T-helper 17 cell (primary cell): ENCODE measurements at regions not wholly inside any gene's neighbourhood (a gene's known extent, or its start where the extent isn't known, plus 50 kb on each side); places are given as distances from the start of the nearest gene placed in this dataset.

Source experiments
- ATAC-seq: fragments of 150-1000 bp; cut with Tn5 transposase; 2 replicates; pipeline ENCODE4 v1.10.0; 2021; ENCODE audit warnings: mild to moderate bottlenecking, moderate library complexity
- DNase-seq, 3 donors: peaks; one replicate each; pipeline versions ENCODE4 v3.0.0 to v3.0.0-alpha.2; 2020 to 2021
- H3K9me3 ChIP-seq: one replicate; pipeline ENCODE4 v1.7.0; 2013; ENCODE audit warnings: low read length, mild to moderate bottlenecking; ENCODE audit not compliant: control insufficient read depth, poor library complexity, severe bottlenecking
- H3K27ac Mint-ChIP-seq: one replicate; pipeline ENCODE4 v1.8.0; 2022; ENCODE audit warnings: mild to moderate bottlenecking, moderate library complexity, mixed read lengths
- H3K27me3 Mint-ChIP-seq: one replicate; pipeline ENCODE4 v1.8.0; 2022; ENCODE audit warnings: mixed read lengths
- H3K36me3 Mint-ChIP-seq: one replicate; pipeline ENCODE4 v1.8.0; 2022; ENCODE audit warnings: low read depth, mixed read lengths
- H3K4me1 Mint-ChIP-seq: one replicate; pipeline ENCODE4 v1.8.0; 2022; ENCODE audit warnings: mild to moderate bottlenecking, mixed read lengths
- H3K4me3 Mint-ChIP-seq: one replicate; pipeline ENCODE4 v1.8.0; 2022; ENCODE audit warnings: mild to moderate bottlenecking, moderate library complexity, mixed read lengths

- DNase-seq (no peak), ATAC-seq (no peak)
- no peak overlapping the region for H3K4me3 Mint-ChIP-seq
- no peaks in the 10 kb centered on the region for H3K27me3 Mint-ChIP-seq
- H3K9me3 ChIP-seq: no peaks in the 10 kb centered on the region
- no peak overlapping the region for H3K27ac Mint-ChIP-seq
- no peaks in the 10 kb centered on the region for H3K36me3 Mint-ChIP-seq
- no peaks in the 10 kb centered on the region for H3K4me1 Mint-ChIP-seq
Observed at GRCh38 chr12:65534238-65534841, 255.9 kb downstream of the MSRB3 start.

GRCh38 chr12:65535946-65536345, 257.5 kb downstream of the MSRB3 start:
- Mint-ChIP-seq H3K27ac (no peak overlapping the region), H3K4me3 (no peak overlapping the region), H3K36me3 (no peaks in the 10 kb centered on the region), H3K4me1 (no peaks in the 10 kb centered on the region), H3K27me3 (no peaks in the 10 kb centered on the region)
- no peak for ATAC-seq
- H3K9me3 ChIP-seq: no peaks in the 10 kb centered on the region
- no peak for DNase-seq

GRCh38 chr12:65536351-65536750, 257.9 kb downstream of the MSRB3 start:
- H3K36me3 Mint-ChIP-seq: no peaks in the 10 kb centered on the region
- no peak for DNase-seq
- no peaks in the 10 kb centered on the region for H3K4me1 Mint-ChIP-seq
- no peaks in the 10 kb centered on the region for H3K27me3 Mint-ChIP-seq
- no peak overlapping the region for H3K4me3 Mint-ChIP-seq
- ATAC-seq: no peak
- no peaks in the 10 kb centered on the region for H3K9me3 ChIP-seq
- H3K27ac Mint-ChIP-seq: no peak overlapping the region

GRCh38 chr12:65536876-65537681, 258.6 kb downstream of the MSRB3 start:
- ATAC-seq (no peak), DNase-seq (no peak)
- no peaks in the 10 kb centered on the region for H3K36me3 Mint-ChIP-seq
- H3K27ac Mint-ChIP-seq: no peak overlapping the region
- no peaks in the 10 kb centered on the region for H3K9me3 ChIP-seq
- no peaks in the 10 kb centered on the region for H3K4me1 Mint-ChIP-seq
- H3K27me3 Mint-ChIP-seq: no peaks in the 10 kb centered on the region
- no peak overlapping the region for H3K4me3 Mint-ChIP-seq

GRCh38 chr12:65537978-65538377, 259.5 kb downstream of the MSRB3 start:
- H3K9me3 ChIP-seq: no peaks in the 10 kb centered on the region
- Mint-ChIP-seq H3K4me3 (no peak overlapping the region), H3K4me1 (no peaks in the 10 kb centered on the region), H3K27me3 (no peaks in the 10 kb centered on the region), H3K36me3 (no peaks in the 10 kb centered on the region), H3K27ac (no peak overlapping the region)
- DNase-seq (no peak), ATAC-seq (no peak)

GRCh38 chr12:65539023-65539422, 260.5 kb downstream of the MSRB3 start:
- Mint-ChIP-seq H3K27me3 (no peaks in the 10 kb centered on the region), H3K4me3 (no peak overlapping the region), H3K36me3 (no peaks in the 10 kb centered on the region), H3K4me1 (no peaks in the 10 kb centered on the region), H3K27ac (no peak overlapping the region)
- DNase-seq: no peak
- no peak for ATAC-seq
- no peaks in the 10 kb centered on the region for H3K9me3 ChIP-seq

- ATAC-seq: no peak
- Mint-ChIP-seq H3K4me3 (no peak overlapping the region), H3K27ac (no peak overlapping the region), H3K4me1 (no peaks in the 10 kb centered on the region), H3K27me3 (no peaks in the 10 kb centered on the region), H3K36me3 (no peaks in the 10 kb centered on the region)
- H3K9me3 ChIP-seq: no peaks in the 10 kb centered on the region
- DNase-seq: no peak
Observed at GRCh38 chr12:65540140-65540539, 261.7 kb downstream of the MSRB3 start.

GRCh38 chr12:65546528-65546927, 268.0 kb downstream of the MSRB3 start:
- no peak for DNase-seq
- Mint-ChIP-seq H3K36me3 (no peaks in the 10 kb centered on the region), H3K4me3 (no peak overlapping the region), H3K27ac (no peak overlapping the region), H3K4me1 (no peaks in the 10 kb centered on the region), H3K27me3 (peaks cover 7% of the 10 kb centered on the region)
- no peaks in the 10 kb centered on the region for H3K9me3 ChIP-seq
- ATAC-seq: no peak

- H3K27me3 Mint-ChIP-seq: peaks cover 45% of the 10 kb centered on the region
- peaks cover 7% of the 10 kb centered on the region for H3K4me1 Mint-ChIP-seq
- ATAC-seq: peak; percentile 78
- no peak overlapping the region for H3K4me3 Mint-ChIP-seq
- H3K27ac Mint-ChIP-seq: peak overlapping the region; percentile 16
- no peaks in the 10 kb centered on the region for H3K9me3 ChIP-seq
- DNase-seq: peak; percentile 14 to 44 (median 23)
- H3K36me3 Mint-ChIP-seq: no peaks in the 10 kb centered on the region
Observed at GRCh38 chr12:65556676-65557437, 267.4 kb upstream of the HMGA2 start.

- ATAC-seq (no peak), DNase-seq (no peak)
- H3K27me3 Mint-ChIP-seq: peaks cover 52% of the 10 kb centered on the region
- no peak overlapping the region for H3K27ac Mint-ChIP-seq
- no peaks in the 10 kb centered on the region for H3K9me3 ChIP-seq
- H3K36me3 Mint-ChIP-seq: no peaks in the 10 kb centered on the region
- no peak overlapping the region for H3K4me3 Mint-ChIP-seq
- H3K4me1 Mint-ChIP-seq: peaks cover 7% of the 10 kb centered on the region
Observed at GRCh38 chr12:65557438-65558181, 266.7 kb upstream of the HMGA2 start.

GRCh38 chr12:65560286-65560685, 264.0 kb upstream of the HMGA2 start:
- Mint-ChIP-seq H3K36me3 (no peaks in the 10 kb centered on the region), H3K4me3 (no peak overlapping the region), H3K27ac (no peak overlapping the region), H3K4me1 (peaks cover 7% of the 10 kb centered on the region), H3K27me3 (peaks cover 60% of the 10 kb centered on the region)
- no peak for DNase-seq
- no peaks in the 10 kb centered on the region for H3K9me3 ChIP-seq
- ATAC-seq: no peak

GRCh38 chr12:65561798-65562382, 262.4 kb upstream of the HMGA2 start:
- H3K4me3 Mint-ChIP-seq: no peak overlapping the region
- no peaks in the 10 kb centered on the region for H3K36me3 Mint-ChIP-seq
- H3K27ac Mint-ChIP-seq: no peak overlapping the region
- H3K4me1 Mint-ChIP-seq: peaks cover 4% of the 10 kb centered on the region
- DNase-seq: no peak
- H3K9me3 ChIP-seq: no peaks in the 10 kb centered on the region
- peaks cover 54% of the 10 kb centered on the region for H3K27me3 Mint-ChIP-seq
- ATAC-seq: no peak
